Anterior cingulate cortex (tissue), 58 donors: ENCODE measurements at regions not wholly inside any gene's neighbourhood (a gene's known extent, or its start where the extent isn't known, plus 50 kb on each side); places are given as distances from the start of the nearest gene placed in this dataset.
"Not testable (repeated sequence)": the region's sequence is repeated elsewhere in the genome, so short reads cannot be mapped to it uniquely, and the experiment has no call there.

ENCODE experiments used
- DNase-seq, 58 donors: peaks; one replicate each; lab custom pipeline; 2025; lab: John Stamatoyannopoulos, UW

GRCh38 chr10:3975016-3975415 is 190.0 kb upstream of the KLF6 start:
- no peak for DNase-seq

- no peak for DNase-seq
These were observed 187.7 kb upstream of the KLF6 start for GRCh38 chr10:3972460-3973301.

GRCh38 chr10:3971713-3972112 is 186.7 kb upstream of the KLF6 start:
- no peak for DNase-seq

DNA sequence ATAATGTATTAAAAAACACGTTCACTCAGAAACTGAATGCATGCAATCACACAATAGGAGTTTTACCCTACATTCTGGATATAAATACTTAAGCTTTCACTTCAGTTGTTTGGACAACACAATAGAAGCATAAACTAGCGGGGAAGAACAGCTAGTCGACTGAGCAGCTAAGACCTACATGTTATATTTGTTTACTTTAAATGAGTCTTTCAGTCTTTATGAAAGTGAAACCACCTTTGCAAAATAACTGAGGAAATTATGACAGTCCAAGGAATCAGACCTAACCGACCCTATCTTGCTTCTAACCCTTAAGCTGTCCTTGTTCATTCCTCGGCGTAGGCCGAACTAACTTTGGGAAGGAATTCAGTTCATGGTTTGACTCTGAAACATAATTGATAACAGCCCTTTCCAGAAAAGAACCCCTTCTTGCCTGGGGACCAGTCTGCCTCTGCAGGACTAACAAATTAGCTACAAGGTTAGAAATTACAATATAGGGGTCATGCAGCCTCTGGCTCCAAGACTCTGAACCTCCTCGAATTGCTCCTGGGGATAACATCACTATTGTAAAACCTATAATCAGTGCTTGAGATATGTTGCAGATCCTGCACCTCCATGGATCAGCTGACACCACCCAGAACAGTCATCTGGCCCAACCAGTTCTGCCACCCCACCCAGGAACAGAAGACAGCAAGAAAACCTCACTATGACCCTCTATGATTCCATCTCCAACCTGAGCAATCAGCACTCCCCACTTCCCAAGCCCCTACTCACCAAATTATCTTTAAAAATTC is 185.1 kb upstream of the KLF6 start:
- no peak for DNase-seq

DNA sequence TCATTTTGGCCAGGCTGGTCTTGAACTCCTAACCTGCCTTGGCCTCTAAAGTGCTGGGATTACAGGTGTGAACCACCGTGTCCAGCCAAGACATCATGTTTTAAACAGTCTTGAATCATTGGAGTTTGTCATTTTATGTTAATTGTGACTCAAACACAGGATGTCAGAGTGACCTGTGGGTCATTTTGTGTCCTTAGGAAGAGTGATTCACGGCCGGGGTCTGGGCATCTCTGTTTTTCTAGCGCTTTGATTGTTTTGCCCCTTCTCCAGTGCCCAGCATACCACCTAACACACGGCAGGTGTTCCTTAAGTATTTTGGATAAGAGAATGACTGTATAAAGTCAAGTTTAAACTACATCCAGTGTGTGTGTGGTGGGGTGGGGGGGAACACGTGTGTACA is 183.7 kb upstream of the KLF6 start:
- DNase-seq, result no peak

GRCh38 chr10:3964516-3964915 is 179.5 kb upstream of the KLF6 start:
- DNase-seq, result no peak

DNA sequence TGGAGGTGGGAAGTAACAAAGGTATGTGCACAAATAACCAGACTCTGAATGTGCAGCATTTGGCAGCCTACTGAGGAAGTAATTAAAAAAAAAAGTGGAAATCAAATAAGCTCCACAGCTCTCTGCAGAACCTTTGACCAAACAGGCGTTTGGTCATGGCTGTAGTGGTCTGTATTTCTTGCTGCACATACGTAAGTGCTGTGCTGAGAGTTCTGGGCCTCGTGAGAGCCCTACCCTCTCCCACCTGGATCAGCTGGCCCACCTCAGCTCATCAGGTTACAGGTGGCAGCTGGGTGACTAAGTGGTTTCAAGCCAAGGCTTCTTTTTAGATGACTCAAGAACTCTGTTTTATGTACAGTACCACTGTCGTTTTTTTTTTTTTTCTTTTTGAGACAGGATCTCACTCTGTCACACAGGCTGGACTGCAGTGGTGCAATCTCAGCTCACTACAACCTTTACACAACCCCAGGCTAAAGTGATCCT is 178.2 kb upstream of the KLF6 start:
- no peak for DNase-seq

GRCh38 chr10:3961082-3961481 is 176.1 kb upstream of the KLF6 start:
- DNase-seq, result no peak

GRCh38 chr10:3960496-3960895 is 175.5 kb upstream of the KLF6 start:
- no peak for DNase-seq

GRCh38 chr10:3959370-3960325 is 174.6 kb upstream of the KLF6 start:
- DNase-seq, result no peak

DNA sequence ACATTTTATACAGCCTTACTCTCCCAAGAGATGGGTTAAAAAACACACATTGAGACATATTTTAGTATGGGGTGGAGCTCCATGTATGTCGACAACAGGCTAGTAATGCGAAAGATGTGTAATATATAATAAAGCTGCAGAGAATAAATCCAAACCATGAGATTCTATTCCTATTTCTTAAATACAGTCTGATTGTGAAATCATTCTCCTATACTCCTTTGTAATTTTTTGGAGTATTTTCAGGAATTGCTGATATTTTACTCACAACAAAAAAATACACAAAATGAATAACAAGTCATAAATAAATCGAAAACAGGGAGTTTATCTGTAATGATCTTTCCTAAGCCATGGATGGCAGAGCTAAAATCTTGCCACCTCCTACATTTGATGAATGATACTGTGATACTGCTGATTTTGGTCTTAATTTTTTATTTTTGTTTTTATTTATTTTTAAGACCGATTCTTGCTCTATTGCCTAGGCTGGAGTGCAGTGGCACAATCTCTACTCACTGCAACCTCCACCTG is 173.5 kb upstream of the KLF6 start:
- no peak for DNase-seq

GRCh38 chr10:3955955-3956617 is 171.1 kb upstream of the KLF6 start:
- DNase-seq, result no peak

DNA sequence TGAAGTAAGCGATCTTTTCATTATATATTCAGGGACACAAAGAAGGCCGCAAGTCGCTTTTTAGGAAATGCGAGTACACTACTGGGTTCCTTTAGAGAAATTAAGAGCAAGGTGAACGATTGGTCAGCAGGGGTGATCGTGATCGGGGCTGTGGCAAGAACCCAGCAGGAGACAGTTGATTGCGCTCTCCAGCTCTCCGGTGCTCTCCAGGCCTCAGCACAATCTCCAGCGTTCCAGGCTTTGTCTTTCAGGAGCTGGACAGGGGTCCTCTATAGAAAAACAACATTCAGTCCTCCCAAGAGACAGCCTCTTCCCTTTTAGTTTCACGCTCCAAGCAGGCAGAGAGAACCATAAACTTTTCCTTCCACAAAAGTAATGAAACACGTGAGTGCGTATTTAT is 170.5 kb upstream of the KLF6 start:
- DNase-seq, result no peak

DNA sequence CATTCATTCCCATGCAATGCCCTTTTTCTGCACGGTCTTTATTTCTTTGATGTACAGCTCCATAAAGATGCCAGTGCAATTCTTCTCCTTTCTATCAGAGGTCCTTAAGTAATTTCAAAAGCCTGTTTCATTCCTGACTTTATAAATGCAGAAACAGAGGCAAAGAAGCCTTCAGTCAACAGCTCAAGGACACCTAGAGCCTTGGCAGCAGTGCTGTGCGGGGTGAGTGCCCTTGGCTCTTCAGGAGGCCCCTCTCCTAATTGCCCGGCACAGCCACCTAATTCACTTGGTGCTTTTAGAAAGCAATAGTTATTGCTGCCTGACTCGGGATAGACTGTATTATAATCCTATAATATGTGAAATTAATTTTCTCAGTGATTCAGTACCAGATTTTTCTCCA is 169.6 kb upstream of the KLF6 start:
- no peak for DNase-seq

DNA sequence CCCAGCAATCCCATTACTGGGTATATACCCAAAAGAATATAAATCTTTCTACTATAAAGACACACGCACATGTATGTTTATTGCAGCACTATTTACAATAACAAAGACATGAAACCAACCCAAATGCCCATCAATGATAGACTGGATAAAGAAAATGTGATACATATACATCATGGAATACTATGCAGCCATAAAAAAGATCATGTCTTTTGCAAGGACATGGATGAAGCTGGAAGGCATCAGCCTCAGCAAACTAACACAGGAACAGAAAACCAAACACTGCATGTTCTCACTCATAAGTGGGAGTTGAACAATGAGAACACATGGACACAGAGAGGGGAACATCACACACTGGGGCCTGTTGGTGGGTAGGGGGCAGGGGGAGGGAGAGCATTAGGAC is 169.0 kb upstream of the KLF6 start:
- DNase-seq, result not testable (repeated sequence)

GRCh38 chr10:3951993-3952392 is 167.0 kb upstream of the KLF6 start:
- DNase-seq, result peak in 1 of 58 donors; percentile 3

DNA sequence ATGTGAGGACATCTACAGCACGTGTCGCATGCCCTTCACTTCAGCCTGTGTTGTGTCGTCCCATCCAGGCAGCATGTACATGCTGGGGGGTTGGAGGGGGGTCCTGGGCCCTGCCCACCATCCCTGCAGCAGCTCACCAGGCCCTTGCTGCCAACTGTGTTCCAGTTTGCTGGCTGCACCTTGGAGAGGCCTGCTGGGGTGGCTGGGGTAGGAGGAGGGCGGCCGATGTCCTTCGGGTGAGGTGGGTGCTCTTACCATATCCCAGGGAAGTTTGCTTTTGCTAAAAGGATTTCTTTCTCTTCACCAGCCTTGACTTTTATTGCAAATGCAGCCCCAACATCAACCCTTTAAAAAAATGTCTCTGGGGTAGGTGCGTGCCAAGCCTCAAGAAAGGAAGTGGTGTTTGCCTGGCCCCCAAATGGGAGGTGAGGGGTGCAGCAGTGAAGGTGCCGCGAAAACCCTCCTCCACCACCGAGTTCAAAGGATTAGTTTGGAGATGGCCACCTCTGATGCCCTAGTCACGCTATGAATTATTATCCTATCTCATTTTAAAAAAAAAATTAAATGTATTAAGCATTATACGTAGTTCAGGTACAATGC is 165.8 kb upstream of the KLF6 start:
- DNase-seq, result no peak

DNA sequence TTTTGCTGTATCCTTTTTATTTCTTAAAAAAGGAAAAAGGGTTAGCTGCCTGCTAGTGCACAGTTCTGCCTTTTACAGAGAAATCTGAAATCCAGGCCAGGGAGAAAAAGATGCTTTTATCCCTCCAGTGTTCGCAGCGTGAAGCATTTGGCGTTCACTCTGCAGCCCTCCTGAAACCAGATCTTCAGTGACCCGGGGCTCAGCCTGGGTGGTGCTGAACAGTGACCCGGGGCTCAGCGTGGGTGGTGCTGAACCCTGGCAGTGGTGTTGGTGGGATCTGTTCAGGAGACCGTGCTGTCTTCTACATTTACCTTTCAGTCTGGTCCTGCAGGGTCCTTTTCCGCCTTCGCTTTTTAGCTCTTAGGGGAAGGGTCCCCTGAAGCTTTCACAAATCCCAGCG is 164.7 kb upstream of the KLF6 start:
- DNase-seq, result no peak

- no peak for DNase-seq
These were observed 163.8 kb upstream of the KLF6 start for GRCh38 chr10:3948843-3949242.
